DOHH2 (cell line): ENCODE measurements at regions not wholly inside any gene's neighbourhood (a gene's known extent, or its start where the extent isn't known, plus 50 kb on each side); places are given as distances from the start of the nearest gene placed in this dataset.

Experiments used
- H3F3A ChIP-seq: fragments of 200-600 bp; sonication (generic), shearing (Covaris generic); 2 replicates; pipeline ENCODE4 v1.6.0; 2016; ENCODE audit warnings: antibody characterized with exemption, mild to moderate bottlenecking; ENCODE audit not compliant: control insufficient read depth, insufficient read depth
- H3K27ac ChIP-seq: fragments of 200-600 bp; sonication (generic); 2 replicates; pipeline ENCODE4 v1.5.1; 2014; ENCODE audit warnings: low read depth, mild to moderate bottlenecking, low read length, moderate library complexity
- H3K27me3 ChIP-seq: fragments of 200-600 bp; sonication (generic); 2 replicates; pipeline ENCODE4 v1.6.1; 2014; ENCODE audit warnings: mild to moderate bottlenecking, low read length, mixed read lengths; ENCODE audit not compliant: control insufficient read depth
- H3K36me3 ChIP-seq: fragments of 200-600 bp; sonication (generic); 2 replicates; pipeline ENCODE4 v1.6.1; 2014; ENCODE audit warnings: mild to moderate bottlenecking, low read length, moderate library complexity, mixed read lengths; ENCODE audit not compliant: control insufficient read depth
- H3K4me1 ChIP-seq: fragments of 200-600 bp; sonication (generic); 2 replicates; pipeline ENCODE4 v1.6.1; 2014; ENCODE audit warnings: mild to moderate bottlenecking, low read length, mixed read lengths; ENCODE audit not compliant: control insufficient read depth
- H3K4me2 ChIP-seq: fragments of 200-600 bp; sonication (generic); 2 replicates; pipeline ENCODE4 v1.6.0; 2014; ENCODE audit warnings: mild to moderate bottlenecking, low read length, moderate library complexity
- H3K4me3 ChIP-seq: fragments of 200-600 bp; sonication (generic); 2 replicates; pipeline ENCODE4 v1.5.1; 2014; ENCODE audit warnings: mild to moderate bottlenecking, low read length, mixed read lengths
- H3K79me2 ChIP-seq: fragments of 200-600 bp; sonication (generic); 2 replicates; pipeline ENCODE4 v1.6.1; 2014; ENCODE audit warnings: mild to moderate bottlenecking, low read length, mixed read lengths; ENCODE audit not compliant: control insufficient read depth
- H3K9me2 ChIP-seq: fragments of 200-600 bp; sonication (generic); replicated peaks from 2 replicates; pipeline ENCODE4 v1.6.1; 2014; ENCODE audit warnings: mild to moderate bottlenecking, low read length, mixed read lengths; ENCODE audit not compliant: control insufficient read depth
- H3K9me3 ChIP-seq: fragments of 200-600 bp; sonication (generic); 2 replicates; pipeline ENCODE4 v1.6.1; 2014; ENCODE audit warnings: antibody characterized with exemption, low read length, mixed read lengths; ENCODE audit not compliant: control insufficient read depth, insufficient read depth
- H4K20me1 ChIP-seq: fragments of 200-600 bp; sonication (generic); 2 replicates; pipeline ENCODE4 v1.6.0; 2014; ENCODE audit warnings: low read depth, mild to moderate bottlenecking, antibody characterized with exemption, low read length, moderate library complexity; ENCODE audit not compliant: control insufficient read depth, insufficient read depth
- CTCF ChIP-seq: fragments of 200-600 bp; sonication (generic); IDR thresholded peaks from one replicate; pipeline ENCODE4 v1.5.1; 2014; ENCODE audit warnings: antibody characterized with exemption, mild to moderate bottlenecking, low read depth, low read length; ENCODE audit not compliant: poor library complexity, severe bottlenecking
- EZH2phosphoT487 ChIP-seq: fragments of 200-600 bp; sonication (generic); IDR thresholded peaks from 2 replicates; pipeline ENCODE4 v1.6.1; 2017; ENCODE audit warnings: borderline replicate concordance, mild to moderate bottlenecking, antibody characterized with exemption, low read length, moderate library complexity, mixed read lengths

GRCh38 chr6:132190815-132191175, 210.5 kb downstream of the MOXD1 start:
- Histone ChIP-seq H3K27ac (no peak overlapping the region), H3K4me3 (no peak overlapping the region), H3K36me3 (no peaks in the 10 kb centered on the region), H3K27me3 (no peaks in the 10 kb centered on the region), H4K20me1 (no peaks in the 10 kb centered on the region), H3K9me3 (no peaks in the 10 kb centered on the region), H3K4me2 (no peak overlapping the region), H3K4me1 (no peaks in the 10 kb centered on the region), H3K79me2 (no peaks in the 10 kb centered on the region), H3K9me2 (no peaks in the 10 kb centered on the region), H3F3A (no peaks in the 10 kb centered on the region)
- TF ChIP-seq CTCF: no peak
- TF ChIP-seq EZH2phosphoT487: no peak

GRCh38 chr6:132190097-132190814, 211.0 kb downstream of the MOXD1 start:
- no peak overlapping the region for H3K27ac ChIP-seq

GRCh38 chr6:132188556-132189264, 212.6 kb downstream of the MOXD1 start:
- no peaks in the 10 kb centered on the region for H3F3A ChIP-seq
- TF ChIP-seq CTCF: no peak
- TF ChIP-seq EZH2phosphoT487: no peak
- H4K20me1 ChIP-seq: no peaks in the 10 kb centered on the region
- no peak overlapping the region for H3K4me2 ChIP-seq
- no peaks in the 10 kb centered on the region for H3K79me2 ChIP-seq
- H3K4me3 ChIP-seq: no peak overlapping the region
- no peaks in the 10 kb centered on the region for H3K36me3 ChIP-seq
- no peaks in the 10 kb centered on the region for H3K9me3 ChIP-seq
- no peak overlapping the region for H3K27ac ChIP-seq
- no peaks in the 10 kb centered on the region for H3K4me1 ChIP-seq
- H3K27me3 ChIP-seq: no peaks in the 10 kb centered on the region
- H3K9me2 ChIP-seq: no peaks in the 10 kb centered on the region

More at GRCh38 chr6:132190097-132190814, 211.0 kb downstream of the MOXD1 start:
- Histone ChIP-seq H3K4me2 (no peak overlapping the region), H3K4me1 (no peaks in the 10 kb centered on the region), H3K4me3 (no peak overlapping the region), H3K79me2 (no peaks in the 10 kb centered on the region), H3K9me2 (no peaks in the 10 kb centered on the region), H3K27me3 (no peaks in the 10 kb centered on the region), H4K20me1 (no peaks in the 10 kb centered on the region), H3K9me3 (no peaks in the 10 kb centered on the region), H3K36me3 (no peaks in the 10 kb centered on the region), H3F3A (no peaks in the 10 kb centered on the region)
- no peak for TF ChIP-seq CTCF
- TF ChIP-seq EZH2phosphoT487: no peak
